HFF-Myc (cell line): ENCODE measurements at regions not wholly inside any gene's neighbourhood (a gene's known extent, or its start where the extent isn't known, plus 50 kb on each side); places are given as distances from the start of the nearest gene placed in this dataset.

Experiments
- DNase-seq: peaks from one replicate; pipeline ENCODE4 v3.0.0-alpha.2; 2011; ENCODE audit warnings: low read depth; ENCODE audit errors: extremely low read depth
- H3K4me3 ChIP-seq: replicated peaks from 2 replicates; pipeline ENCODE4 v1.5.1; 2011; ENCODE audit warnings: low read depth, mild to moderate bottlenecking, control low read depth, low read length
- CTCF ChIP-seq: IDR thresholded peaks from 2 replicates; pipeline ENCODE4 v1.5.1; 2012; ENCODE audit warnings: mild to moderate bottlenecking, low read depth, low read length, control low read depth; ENCODE audit errors: missing control alignments

- no peak overlapping the region for H3K4me3 ChIP-seq
- DNase-seq = peak; percentile 60
- peak; percentile 100 for TF ChIP-seq CTCF
Measured at GRCh38 chr13:99436686-99437416, 64.4 kb upstream of the TM9SF2 start.

- TF ChIP-seq CTCF = no peak
- no peak for DNase-seq
- no peak overlapping the region for H3K4me3 ChIP-seq
Measured at GRCh38 chr13:99439048-99439447, 62.2 kb upstream of the TM9SF2 start.

- no peak for TF ChIP-seq CTCF
- no peak overlapping the region for H3K4me3 ChIP-seq
- DNase-seq = no peak
Measured at GRCh38 chr13:99439850-99440604, 61.2 kb upstream of the TM9SF2 start.

- peak; percentile 85 for TF ChIP-seq CTCF
- no peak for DNase-seq
- no peak overlapping the region for H3K4me3 ChIP-seq
Measured at GRCh38 chr13:99442273-99442895, 58.9 kb upstream of the TM9SF2 start.

- TF ChIP-seq CTCF = no peak
Measured at GRCh38 chr13:99446242-99446641, 55.0 kb upstream of the TM9SF2 start.

GRCh38 chr13:99448546-99448945, 52.7 kb upstream of the TM9SF2 start:
- DNase-seq = no peak
- no peak overlapping the region for H3K4me3 ChIP-seq
- no peak for TF ChIP-seq CTCF

More at GRCh38 chr13:99446242-99446641, 55.0 kb upstream of the TM9SF2 start:
- no peak overlapping the region for H3K4me3 ChIP-seq
- DNase-seq = no peak
